Neural cell (in vitro differentiated cells): ENCODE measurements at regions not wholly inside any gene's neighbourhood (a gene's known extent, or its start where the extent isn't known, plus 50 kb on each side); places are given as distances from the start of the nearest gene placed in this dataset.

Experiments
- H2AFZ ChIP-seq: fragments of 200-600, 300-800 bp; sonication (generic), shearing (Covaris generic); 2 replicates; pipeline ENCODE4 v1.6.0; 2014; ENCODE audit warnings: low read depth, mild to moderate bottlenecking, antibody characterized with exemption, low read length, moderate library complexity
- H3F3A ChIP-seq: fragments of 200-600 bp; shearing (Covaris generic); 2 replicates; pipeline ENCODE4 v1.6.1; 2016; ENCODE audit warnings: mild to moderate bottlenecking, moderate library complexity, mixed read lengths, antibody characterized with exemption, low read length; ENCODE audit not compliant: insufficient read depth, poor library complexity, severe bottlenecking
- H3K27ac ChIP-seq: fragments of 200-600, 300-800 bp; sonication (generic), shearing (Covaris generic); 2 replicates; pipeline ENCODE4 v1.5.1; 2014; ENCODE audit warnings: mild to moderate bottlenecking, low read length, moderate library complexity
- H3K27me3 ChIP-seq: fragments of 300-800, 200-600 bp; sonication (generic), shearing (Covaris generic); 2 replicates; pipeline ENCODE4 v1.6.0; 2014; ENCODE audit warnings: mild to moderate bottlenecking, low read depth, low read length, moderate library complexity; ENCODE audit not compliant: insufficient read depth
- H3K36me3 ChIP-seq: fragments of 300-800, 200-600 bp; sonication (generic), shearing (Covaris generic); 2 replicates; pipeline ENCODE4 v1.5.1; 2014; ENCODE audit warnings: mild to moderate bottlenecking, antibody characterized with exemption, low read length, moderate library complexity; ENCODE audit not compliant: insufficient read depth
- H3K4me2 ChIP-seq: fragments of 300-800, 200-600 bp; sonication (generic), shearing (Covaris generic); 2 replicates; pipeline ENCODE4 v1.6.0; 2014; ENCODE audit warnings: mild to moderate bottlenecking, low read length
- H3K4me3 ChIP-seq: fragments of 300-800, 200-600 bp; sonication (generic), shearing (Covaris generic); 2 replicates; pipeline ENCODE4 v1.5.1; 2014; ENCODE audit warnings: mild to moderate bottlenecking, low read length, moderate library complexity
- H3K79me2 ChIP-seq: fragments of 200-600 bp; shearing (Covaris generic); replicated peaks from 2 replicates; pipeline ENCODE4 v1.6.0; 2014; ENCODE audit warnings: mild to moderate bottlenecking, low read length, moderate library complexity; ENCODE audit not compliant: insufficient read depth
- H3K9ac ChIP-seq: fragments of 300-800, 200-600 bp; sonication (generic), shearing (Covaris generic); 2 replicates; pipeline ENCODE4 v1.6.1; 2016; ENCODE audit warnings: mild to moderate bottlenecking, low read length, mixed read lengths
- H3K9me2 ChIP-seq: fragments of 200-600 bp; shearing (Covaris generic); 2 replicates; pipeline ENCODE4 v1.6.1; 2016; ENCODE audit warnings: mild to moderate bottlenecking, low read length, mixed read lengths; ENCODE audit not compliant: insufficient read depth
- H3K9me3 ChIP-seq: fragments of 200-600, 300-800 bp; sonication (generic), shearing (Covaris generic); 2 replicates; pipeline ENCODE4 v1.6.1; 2016; ENCODE audit warnings: mild to moderate bottlenecking, mixed run types, low read length, moderate library complexity, mixed read lengths
- H4K20me1 ChIP-seq: fragments of 200-600 bp; shearing (Covaris generic); 2 replicates; pipeline ENCODE4 v1.6.1; 2016; ENCODE audit warnings: mild to moderate bottlenecking, mixed run types; ENCODE audit not compliant: insufficient read depth
- CTCF ChIP-seq: fragments of 450-650 bp; IDR thresholded peaks from 2 replicates; pipeline ENCODE4 v1.5.1; 2014; ENCODE audit warnings: antibody characterized with exemption, mild to moderate bottlenecking, moderate library complexity; ENCODE audit not compliant: poor library complexity, severe bottlenecking
- EP300 ChIP-seq: fragments of 450-650 bp; conservative IDR thresholded peaks from 2 replicates; pipeline ENCODE4 v1.6.1; 2014; ENCODE audit warnings: antibody characterized with exemption, mild to moderate bottlenecking, moderate library complexity; ENCODE audit not compliant: poor library complexity, severe bottlenecking
- EZH2 ChIP-seq: fragments of 200-600, 300-800 bp; shearing (Covaris generic), sonication (generic); IDR thresholded peaks from 2 replicates; pipeline ENCODE4 v1.6.1; 2014; ENCODE audit warnings: antibody characterized with exemption, low read length, borderline replicate concordance, mild to moderate bottlenecking; ENCODE audit not compliant: insufficient read depth, poor library complexity, severe bottlenecking
- MXI1 ChIP-seq: fragments of 450-650 bp; conservative IDR thresholded peaks from 2 replicates; pipeline ENCODE4 v1.6.1; 2014; ENCODE audit warnings: antibody characterized with exemption, mild to moderate bottlenecking; ENCODE audit not compliant: poor library complexity, severe bottlenecking
- POLR2AphosphoS5 ChIP-seq: IDR thresholded peaks from 2 replicates; pipeline ENCODE4 v1.6.1; 2012
- RAD21 ChIP-seq: fragments of 450-650 bp; conservative IDR thresholded peaks from 2 replicates; pipeline ENCODE4 v1.6.1; 2014; ENCODE audit warnings: antibody characterized with exemption, mild to moderate bottlenecking, moderate library complexity
- SMC3 ChIP-seq: fragments of 450-650 bp; conservative IDR thresholded peaks from 2 replicates; pipeline ENCODE4 v1.6.1; 2014; ENCODE audit warnings: antibody characterized with exemption, mild to moderate bottlenecking, moderate library complexity; ENCODE audit not compliant: poor library complexity
- TAF1 ChIP-seq: IDR thresholded peaks from 2 replicates; pipeline ENCODE4 v1.6.1; 2012; ENCODE audit warnings: low read depth
- TF ChIP-seq, protein P1 (sequence below): IDR thresholded peaks from 2 replicates; pipeline ENCODE4 v1.6.1; 2012; ENCODE audit warnings: borderline replicate concordance

- Histone ChIP-seq H2AFZ (no peak overlapping the region), H3K27ac (no peak overlapping the region), H3K9me2 (no peaks in the 10 kb centered on the region), H3F3A (no peaks in the 10 kb centered on the region), H3K36me3 (no peaks in the 10 kb centered on the region), H3K27me3 (no peaks in the 10 kb centered on the region), H3K9ac (no peak overlapping the region), H4K20me1 (no peaks in the 10 kb centered on the region), H3K4me3 (no peak overlapping the region), H3K79me2 (no peaks in the 10 kb centered on the region), H3K4me2 (no peak overlapping the region), H3K9me3 (no peaks in the 10 kb centered on the region)
- TF ChIP-seq, protein P1, sequence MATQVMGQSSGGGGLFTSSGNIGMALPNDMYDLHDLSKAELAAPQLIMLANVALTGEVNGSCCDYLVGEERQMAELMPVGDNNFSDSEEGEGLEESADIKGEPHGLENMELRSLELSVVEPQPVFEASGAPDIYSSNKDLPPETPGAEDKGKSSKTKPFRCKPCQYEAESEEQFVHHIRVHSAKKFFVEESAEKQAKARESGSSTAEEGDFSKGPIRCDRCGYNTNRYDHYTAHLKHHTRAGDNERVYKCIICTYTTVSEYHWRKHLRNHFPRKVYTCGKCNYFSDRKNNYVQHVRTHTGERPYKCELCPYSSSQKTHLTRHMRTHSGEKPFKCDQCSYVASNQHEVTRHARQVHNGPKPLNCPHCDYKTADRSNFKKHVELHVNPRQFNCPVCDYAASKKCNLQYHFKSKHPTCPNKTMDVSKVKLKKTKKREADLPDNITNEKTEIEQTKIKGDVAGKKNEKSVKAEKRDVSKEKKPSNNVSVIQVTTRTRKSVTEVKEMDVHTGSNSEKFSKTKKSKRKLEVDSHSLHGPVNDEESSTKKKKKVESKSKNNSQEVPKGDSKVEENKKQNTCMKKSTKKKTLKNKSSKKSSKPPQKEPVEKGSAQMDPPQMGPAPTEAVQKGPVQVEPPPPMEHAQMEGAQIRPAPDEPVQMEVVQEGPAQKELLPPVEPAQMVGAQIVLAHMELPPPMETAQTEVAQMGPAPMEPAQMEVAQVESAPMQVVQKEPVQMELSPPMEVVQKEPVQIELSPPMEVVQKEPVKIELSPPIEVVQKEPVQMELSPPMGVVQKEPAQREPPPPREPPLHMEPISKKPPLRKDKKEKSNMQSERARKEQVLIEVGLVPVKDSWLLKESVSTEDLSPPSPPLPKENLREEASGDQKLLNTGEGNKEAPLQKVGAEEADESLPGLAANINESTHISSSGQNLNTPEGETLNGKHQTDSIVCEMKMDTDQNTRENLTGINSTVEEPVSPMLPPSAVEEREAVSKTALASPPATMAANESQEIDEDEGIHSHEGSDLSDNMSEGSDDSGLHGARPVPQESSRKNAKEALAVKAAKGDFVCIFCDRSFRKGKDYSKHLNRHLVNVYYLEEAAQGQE, result no peak
- TF ChIP-seq CTCF (no peak), SMC3 (no peak), POLR2AphosphoS5 (no peak), EZH2 (no peak), EP300 (no peak), RAD21 (no peak), MXI1 (no peak)
These were observed 346.6 kb downstream of the ZNF326 start for GRCh38 chr1:90341516-90341915.

GRCh38 chr1:90340606-90341005 is 345.7 kb downstream of the ZNF326 start:
- H3K9me3 ChIP-seq, result no peaks in the 10 kb centered on the region
- H2AFZ ChIP-seq, result no peak overlapping the region
- no peak overlapping the region for H3K4me3 ChIP-seq
- H3K79me2 ChIP-seq, result no peaks in the 10 kb centered on the region
- H3K27ac ChIP-seq, result no peak overlapping the region
- no peaks in the 10 kb centered on the region for H3K9me2 ChIP-seq
- H3F3A ChIP-seq, result no peaks in the 10 kb centered on the region
- H3K9ac ChIP-seq, result no peak overlapping the region
- H3K27me3 ChIP-seq, result no peaks in the 10 kb centered on the region
- H3K36me3 ChIP-seq, result no peaks in the 10 kb centered on the region
- no peaks in the 10 kb centered on the region for H4K20me1 ChIP-seq
- TF ChIP-seq MXI1 (no peak), SMC3 (no peak), RAD21 (no peak), TAF1 (no peak), EP300 (no peak), POLR2AphosphoS5 (no peak), EZH2 (no peak), CTCF (no peak)
- TF ChIP-seq, protein P1, result no peak
- no peak overlapping the region for H3K4me2 ChIP-seq
